OCI-LY1 (cell line): ENCODE measurements at regions not wholly inside any gene's neighbourhood (a gene's known extent, or its start where the extent isn't known, plus 50 kb on each side); places are given as distances from the start of the nearest gene placed in this dataset.

Experiments used
- H2AFZ ChIP-seq: fragments of 200-600 bp; sonication (generic), shearing (Covaris generic); 2 replicates; pipeline ENCODE4 v1.6.0; 2014; ENCODE audit warnings: antibody characterized with exemption, mild to moderate bottlenecking, low read length
- H3F3A ChIP-seq: fragments of 200-600 bp; sonication (generic), shearing (Covaris generic); 2 replicates; pipeline ENCODE4 v1.6.0; 2014; ENCODE audit warnings: mild to moderate bottlenecking, antibody characterized with exemption, low read length, moderate library complexity; ENCODE audit not compliant: insufficient read depth
- H3K27ac ChIP-seq: fragments of 200-600 bp; sonication (generic); 2 replicates; pipeline ENCODE4 v1.5.1; 2014; ENCODE audit warnings: low read length, mixed run types, mild to moderate bottlenecking, low read depth; ENCODE audit not compliant: poor library complexity, severe bottlenecking
- H3K27me3 ChIP-seq: fragments of 200-600 bp; sonication (generic); 2 replicates; pipeline ENCODE4 v1.6.0; 2014; ENCODE audit warnings: antibody characterized with exemption, mild to moderate bottlenecking, low read length, moderate library complexity; ENCODE audit not compliant: insufficient read depth
- H3K36me3 ChIP-seq: fragments of 200-600 bp; sonication (generic); 2 replicates; pipeline ENCODE4 v1.6.1; 2014; ENCODE audit warnings: mild to moderate bottlenecking, antibody characterized with exemption, low read length, moderate library complexity, mixed read lengths; ENCODE audit not compliant: insufficient read depth
- H3K4me1 ChIP-seq: fragments of 200-600 bp; sonication (generic); 2 replicates; pipeline ENCODE4 v1.5.1; 2014; ENCODE audit warnings: mild to moderate bottlenecking, low read length, moderate library complexity; ENCODE audit not compliant: insufficient read depth, severe bottlenecking
- H3K4me2 ChIP-seq: fragments of 200-600 bp; sonication (generic), shearing (Covaris generic); 2 replicates; pipeline ENCODE4 v1.6.1; 2014; ENCODE audit warnings: low read length
- H3K4me3 ChIP-seq: fragments of 200-600 bp; sonication (generic); 2 replicates; pipeline ENCODE4 v1.5.1; 2014; ENCODE audit warnings: low read length, low read depth, mild to moderate bottlenecking, mixed read lengths; ENCODE audit not compliant: poor library complexity, severe bottlenecking
- H3K79me2 ChIP-seq: fragments of 200-600 bp; shearing (Covaris generic); 2 replicates; pipeline ENCODE4 v1.6.1; 2016; ENCODE audit warnings: mixed run types, low read length, mixed read lengths; ENCODE audit not compliant: insufficient read depth
- H3K9ac ChIP-seq: fragments of 200-600 bp; sonication (generic), shearing (Covaris generic); 2 replicates; pipeline ENCODE4 v1.6.1; 2014; ENCODE audit warnings: mild to moderate bottlenecking, low read length, mixed read lengths
- H3K9me2 ChIP-seq: fragments of 200-600 bp; sonication (generic), shearing (Covaris generic); 2 replicates; pipeline ENCODE4 v1.6.1; 2014; ENCODE audit warnings: low read depth, mild to moderate bottlenecking, low read length, mixed read lengths
- H3K9me3 ChIP-seq: fragments of 200-600 bp; shearing (Covaris generic); 2 replicates; pipeline ENCODE4 v1.6.1; 2014; ENCODE audit warnings: low read length, mixed read lengths
- H4K20me1 ChIP-seq: fragments of 200-600 bp; sonication (generic), shearing (Covaris generic); 2 replicates; pipeline ENCODE4 v1.6.0; 2016; ENCODE audit warnings: mild to moderate bottlenecking, low read length; ENCODE audit not compliant: insufficient read depth
- CTCF ChIP-seq: fragments of 200-600 bp; sonication (generic), shearing (Covaris generic); IDR thresholded peaks from 2 replicates; pipeline ENCODE4 v1.5.1; 2017; ENCODE audit warnings: mild to moderate bottlenecking, antibody characterized with exemption, low read length, moderate library complexity, mixed read lengths
- EZH2 ChIP-seq: fragments of 200-600 bp; sonication (generic), shearing (Covaris generic); IDR thresholded peaks from 2 replicates; pipeline ENCODE4 v1.8.0; 2017; ENCODE audit warnings: borderline replicate concordance, mixed run types, mild to moderate bottlenecking, antibody characterized with exemption, low read length, moderate library complexity, mixed read lengths

- H3K4me3 ChIP-seq, result no peak overlapping the region
- H2AFZ ChIP-seq, result no peak overlapping the region
- no peak overlapping the region for H3K9ac ChIP-seq
- no peaks in the 10 kb centered on the region for H3K27me3 ChIP-seq
- H3K9me3 ChIP-seq, result no peaks in the 10 kb centered on the region
- H3K4me1 ChIP-seq, result no peaks in the 10 kb centered on the region
- H3F3A ChIP-seq, result no peaks in the 10 kb centered on the region
- H3K36me3 ChIP-seq, result no peaks in the 10 kb centered on the region
- H3K4me2 ChIP-seq, result no peak overlapping the region
- no peaks in the 10 kb centered on the region for H4K20me1 ChIP-seq
- H3K9me2 ChIP-seq, result no peaks in the 10 kb centered on the region
- H3K27ac ChIP-seq, result no peak overlapping the region
- TF ChIP-seq CTCF (no peak), EZH2 (no peak)
- no peaks in the 10 kb centered on the region for H3K79me2 ChIP-seq
Measured at GRCh38 chr6:77340331-77340730, 123.0 kb downstream of the HTR1B start.

GRCh38 chr6:77339926-77340325 lies 123.4 kb downstream of the HTR1B start:
- TF ChIP-seq CTCF (no peak), EZH2 (no peak)
- H3K4me3 ChIP-seq, result no peak overlapping the region
- H3K79me2 ChIP-seq, result no peaks in the 10 kb centered on the region
- no peaks in the 10 kb centered on the region for H3K9me2 ChIP-seq
- H3K9ac ChIP-seq, result no peak overlapping the region
- no peaks in the 10 kb centered on the region for H4K20me1 ChIP-seq
- H3K4me1 ChIP-seq, result no peaks in the 10 kb centered on the region
- no peak overlapping the region for H3K4me2 ChIP-seq
- no peak overlapping the region for H3K27ac ChIP-seq
- no peaks in the 10 kb centered on the region for H3K27me3 ChIP-seq
- no peaks in the 10 kb centered on the region for H3F3A ChIP-seq
- no peak overlapping the region for H2AFZ ChIP-seq
- H3K36me3 ChIP-seq, result no peaks in the 10 kb centered on the region
- no peaks in the 10 kb centered on the region for H3K9me3 ChIP-seq

- Histone ChIP-seq H3K9me3 (no peaks in the 10 kb centered on the region; the same call in 1 of the 2 replicates), H3K9me2 (no peaks in the 10 kb centered on the region), H3K27ac (no peak overlapping the region), H3K4me2 (no peak overlapping the region), H3F3A (no peaks in the 10 kb centered on the region), H3K9ac (no peak overlapping the region), H2AFZ (no peak overlapping the region), H3K79me2 (no peaks in the 10 kb centered on the region), H4K20me1 (no peaks in the 10 kb centered on the region), H3K4me1 (no peaks in the 10 kb centered on the region), H3K27me3 (no peaks in the 10 kb centered on the region), H3K4me3 (no peak overlapping the region), H3K36me3 (no peaks in the 10 kb centered on the region)
- TF ChIP-seq EZH2 (no peak), CTCF (no peak)
Measured at GRCh38 chr6:77337392-77337791, 125.9 kb downstream of the HTR1B start.
